ENCODE measurements at regions not wholly inside any gene's neighbourhood (a gene's known extent, or its start where the extent isn't known, plus 50 kb on each side); places are given as distances from the start of the nearest gene placed in this dataset.

GRCh38 chr2:103982691-103983090 is 871.2 kb upstream of the POU3F3 start:
- TF ChIP-seq POLR2A (IDR thresholded peaks at IDR 0.05; ENCODE audit: low read length), result no peak
- no peak for TF ChIP-seq GATA1 (IDR thresholded peaks at IDR 0.05; ENCODE audit: low read depth, low read length)
